Loucy (cell line): ENCODE measurements at regions not wholly inside any gene's neighbourhood (a gene's known extent, or its start where the extent isn't known, plus 50 kb on each side); places are given as distances from the start of the nearest gene placed in this dataset.

Source experiments
- H2AFZ ChIP-seq: fragments of 200-600 bp; sonication (generic); 2 replicates; pipeline ENCODE4 v1.6.0; 2016; ENCODE audit warnings: antibody characterized with exemption, mild to moderate bottlenecking, low read length, moderate library complexity
- H3F3A ChIP-seq: fragments of 200-600 bp; 2 replicates; pipeline ENCODE4 v1.6.0; 2016; ENCODE audit warnings: antibody characterized with exemption, low read depth, mild to moderate bottlenecking
- H3K27me3 ChIP-seq: fragments of 200-600 bp; sonication (generic); 2 replicates; pipeline ENCODE4 v1.6.1; 2014; ENCODE audit warnings: low read length, mild to moderate bottlenecking; ENCODE audit not compliant: insufficient read depth, poor library complexity, severe bottlenecking
- H3K36me3 ChIP-seq: fragments of 200-600 bp; sonication (generic); 2 replicates; pipeline ENCODE4 v1.6.1; 2016; ENCODE audit warnings: low read length; ENCODE audit not compliant: insufficient read depth
- H3K4me1 ChIP-seq: fragments of 200-600 bp; sonication (generic); 2 replicates; pipeline ENCODE4 v1.5.1; 2014; ENCODE audit warnings: low read length, mild to moderate bottlenecking; ENCODE audit not compliant: insufficient read depth, poor library complexity, severe bottlenecking
- H3K4me2 ChIP-seq: fragments of 200-600 bp; sonication (generic); 2 replicates; pipeline ENCODE4 v1.6.0; 2014; ENCODE audit warnings: antibody characterized with exemption, low read length, low read depth, mild to moderate bottlenecking; ENCODE audit not compliant: poor library complexity, severe bottlenecking
- H3K4me3 ChIP-seq: fragments of 200-600 bp; sonication (generic); 2 replicates; pipeline ENCODE4 v1.5.1; 2014; ENCODE audit warnings: low read length, mild to moderate bottlenecking, mixed read lengths; ENCODE audit not compliant: poor library complexity, severe bottlenecking
- H3K79me2 ChIP-seq: fragments of 200-600 bp; sonication (generic); 2 replicates; pipeline ENCODE4 v1.6.1; 2014; ENCODE audit warnings: low read length; ENCODE audit not compliant: insufficient read depth
- H3K9ac ChIP-seq: fragments of 200-600 bp; sonication (generic); 2 replicates; pipeline ENCODE4 v1.6.0; 2014; ENCODE audit warnings: mild to moderate bottlenecking, low read depth, low read length, moderate library complexity; ENCODE audit not compliant: poor library complexity, severe bottlenecking
- H3K9me2 ChIP-seq: fragments of 200-600 bp; sonication (generic); replicated peaks from 2 replicates; pipeline ENCODE4 v1.6.1; 2016; ENCODE audit warnings: low read depth, low read length, mixed read lengths
- H3K9me3 ChIP-seq: fragments of 200-600 bp; sonication (generic); 2 replicates; pipeline ENCODE4 v1.6.1; 2014; ENCODE audit warnings: mild to moderate bottlenecking, antibody characterized with exemption, low read length, low read depth; ENCODE audit not compliant: insufficient read depth
- H4K20me1 ChIP-seq: fragments of 200-600 bp; sonication (generic); 2 replicates; pipeline ENCODE4 v1.6.0; 2014; ENCODE audit warnings: antibody characterized with exemption, low read length, mild to moderate bottlenecking; ENCODE audit not compliant: insufficient read depth, poor library complexity, severe bottlenecking
- CTCF ChIP-seq: fragments of 200-600 bp; sonication (generic); conservative IDR thresholded peaks from 2 replicates; pipeline ENCODE4 v1.5.1; 2014; ENCODE audit warnings: mild to moderate bottlenecking, antibody characterized with exemption, low read length
- EZH2phosphoT487 ChIP-seq: fragments of 200-600 bp; IDR thresholded peaks from 2 replicates; pipeline ENCODE4 v1.6.1; 2018; ENCODE audit warnings: antibody characterized with exemption, mild to moderate bottlenecking, moderate library complexity, borderline replicate concordance

GRCh38 chr5:36447776-36448175 lies 146.1 kb upstream of the RANBP3L start:
- no peaks in the 10 kb centered on the region for H3K9me3 ChIP-seq
- H3K9ac ChIP-seq = no peak overlapping the region
- peaks cover 3% of the 10 kb centered on the region for H3K4me1 ChIP-seq
- no peaks in the 10 kb centered on the region for H3K9me2 ChIP-seq
- TF ChIP-seq CTCF (no peak), EZH2phosphoT487 (no peak)
- H3K79me2 ChIP-seq = no peaks in the 10 kb centered on the region
- H2AFZ ChIP-seq = no peak overlapping the region
- no peak overlapping the region for H3K4me2 ChIP-seq
- H3K4me3 ChIP-seq = no peak overlapping the region
- no peaks in the 10 kb centered on the region for H3K27me3 ChIP-seq
- no peaks in the 10 kb centered on the region for H3K36me3 ChIP-seq
- H4K20me1 ChIP-seq = no peaks in the 10 kb centered on the region
- no peaks in the 10 kb centered on the region for H3F3A ChIP-seq

GRCh38 chr5:36450229-36451014 lies 148.7 kb upstream of the RANBP3L start:
- H3K4me1 ChIP-seq = no peaks in the 10 kb centered on the region
- no peaks in the 10 kb centered on the region for H3K9me3 ChIP-seq
- TF ChIP-seq EZH2phosphoT487 (no peak), CTCF (no peak)
- H3K27me3 ChIP-seq = no peaks in the 10 kb centered on the region
- H3K4me2 ChIP-seq = no peak overlapping the region
- no peak overlapping the region for H3K4me3 ChIP-seq
- no peak overlapping the region for H3K9ac ChIP-seq
- H4K20me1 ChIP-seq = no peaks in the 10 kb centered on the region
- H3K36me3 ChIP-seq = no peaks in the 10 kb centered on the region
- no peaks in the 10 kb centered on the region for H3F3A ChIP-seq
- H2AFZ ChIP-seq = no peak overlapping the region
- H3K9me2 ChIP-seq = no peaks in the 10 kb centered on the region
- no peaks in the 10 kb centered on the region for H3K79me2 ChIP-seq

- Histone ChIP-seq H3K79me2 (no peaks in the 10 kb centered on the region), H3F3A (no peaks in the 10 kb centered on the region), H4K20me1 (no peaks in the 10 kb centered on the region), H2AFZ (no peak overlapping the region), H3K9me3 (no peaks in the 10 kb centered on the region), H3K4me3 (no peak overlapping the region), H3K9ac (no peak overlapping the region), H3K4me1 (no peaks in the 10 kb centered on the region), H3K4me2 (no peak overlapping the region), H3K36me3 (no peaks in the 10 kb centered on the region), H3K27me3 (no peaks in the 10 kb centered on the region), H3K9me2 (no peaks in the 10 kb centered on the region)
- TF ChIP-seq CTCF (no peak), EZH2phosphoT487 (no peak)
Measured at GRCh38 chr5:36452424-36453006, 150.8 kb upstream of the RANBP3L start.
